GM18505 (cell line): ENCODE measurements at regions not wholly inside any gene's neighbourhood (a gene's known extent, or its start where the extent isn't known, plus 50 kb on each side); places are given as distances from the start of the nearest gene placed in this dataset.
"Not testable (repeated sequence)": the region's sequence is repeated elsewhere in the genome, so short reads cannot be mapped to it uniquely, and the experiment has no call there.

Experiments used
- ATAC-seq: cut with Tn5 transposase; IDR thresholded peaks from one replicate; pipeline ENCODE4 v1.9.1; 2021; ENCODE audit not compliant: unreplicated experiment
- POLR2A ChIP-seq: IDR thresholded peaks from 4 replicates; pipeline ENCODE4 v1.6.1; 2011; ENCODE audit warnings: borderline replicate concordance; ENCODE audit not compliant: insufficient read depth, insufficient read length; ENCODE audit errors: extremely low read depth

GRCh38 chr20:59468831-59469230, 135.5 kb upstream of the PHACTR3 start:
- no peak for TF ChIP-seq POLR2A
- no peak for ATAC-seq

GRCh38 chr20:59469267-59470252, 134.8 kb upstream of the PHACTR3 start:
- ATAC-seq, result no peak
- no peak for TF ChIP-seq POLR2A

GRCh38 chr20:59470521-59470920, 133.8 kb upstream of the PHACTR3 start:
- no peak for TF ChIP-seq POLR2A

GRCh38 chr20:59471653-59472421, 132.5 kb upstream of the PHACTR3 start:
- no peak for ATAC-seq
- no peak for TF ChIP-seq POLR2A

More at GRCh38 chr20:59470521-59470920, 133.8 kb upstream of the PHACTR3 start:
- ATAC-seq, result no peak

- ATAC-seq, result no peak
- TF ChIP-seq POLR2A, result no peak
Measured at GRCh38 chr20:59473742-59474141, 130.6 kb upstream of the PHACTR3 start.

GRCh38 chr20:59481067-59481466, 123.3 kb upstream of the PHACTR3 start:
- no peak for ATAC-seq
- TF ChIP-seq POLR2A, result no peak

GRCh38 chr20:59481477-59482018, 122.8 kb upstream of the PHACTR3 start:
- TF ChIP-seq POLR2A, result no peak
- ATAC-seq, result no peak

- ATAC-seq, result no peak
- no peak for TF ChIP-seq POLR2A
Measured at GRCh38 chr20:59482351-59483187, 121.8 kb upstream of the PHACTR3 start.

GRCh38 chr20:59483481-59483880, 120.9 kb upstream of the PHACTR3 start:
- ATAC-seq, result no peak

GRCh38 chr20:59484228-59484627, 120.1 kb upstream of the PHACTR3 start:
- ATAC-seq, result no peak
- no peak for TF ChIP-seq POLR2A

More at GRCh38 chr20:59483481-59483880, 120.9 kb upstream of the PHACTR3 start:
- no peak for TF ChIP-seq POLR2A

GRCh38 chr20:59485576-59486454, 118.5 kb upstream of the PHACTR3 start:
- no peak for TF ChIP-seq POLR2A
- ATAC-seq, result no peak

- ATAC-seq, result not testable (repeated sequence)
Measured at GRCh38 chr20:59488459-59488858, 115.9 kb upstream of the PHACTR3 start.

- not testable (repeated sequence) for ATAC-seq
Measured at GRCh38 chr20:59490196-59491004, 113.9 kb upstream of the PHACTR3 start.
